Bronchial epithelial cell (primary cell): ENCODE measurements at regions not wholly inside any gene's neighbourhood (a gene's known extent, or its start where the extent isn't known, plus 50 kb on each side); places are given as distances from the start of the nearest gene placed in this dataset.
A peak's percentile ranks its signal among the peaks of the same experiment; 100 is the strongest.

Source experiments
- DNase-seq: peaks from one replicate; pipeline ENCODE4 v3.0.0-alpha.2; 2010; ENCODE audit warnings: low read depth
- FAIRE-seq: peaks from 2 replicates; lab custom pipeline; 2011; peaks lifted over from hg19 to GRCh38; lab: Jason Lieb, UNC
- H3K27me3 ChIP-seq: 2 replicates; pipeline ENCODE4 v1.5.1; 2011; ENCODE audit warnings: low read length; ENCODE audit not compliant: control insufficient read depth, insufficient read depth
- H3K36me3 ChIP-seq: 2 replicates; pipeline ENCODE4 v1.5.1; 2011; ENCODE audit warnings: low read length; ENCODE audit not compliant: control insufficient read depth, insufficient read depth
- H3K4me3 ChIP-seq: 2 replicates; pipeline ENCODE4 v1.5.1; 2011; ENCODE audit warnings: mild to moderate bottlenecking, low read depth, low read length, control low read depth
- TF ChIP-seq, protein P1 (sequence below): IDR thresholded peaks from 2 replicates; pipeline ENCODE4 v1.5.1; 2011; ENCODE audit warnings: mild to moderate bottlenecking, moderate library complexity, low read length, control low read depth, inconsistent platforms; ENCODE audit not compliant: insufficient read depth, severe bottlenecking

DNA sequence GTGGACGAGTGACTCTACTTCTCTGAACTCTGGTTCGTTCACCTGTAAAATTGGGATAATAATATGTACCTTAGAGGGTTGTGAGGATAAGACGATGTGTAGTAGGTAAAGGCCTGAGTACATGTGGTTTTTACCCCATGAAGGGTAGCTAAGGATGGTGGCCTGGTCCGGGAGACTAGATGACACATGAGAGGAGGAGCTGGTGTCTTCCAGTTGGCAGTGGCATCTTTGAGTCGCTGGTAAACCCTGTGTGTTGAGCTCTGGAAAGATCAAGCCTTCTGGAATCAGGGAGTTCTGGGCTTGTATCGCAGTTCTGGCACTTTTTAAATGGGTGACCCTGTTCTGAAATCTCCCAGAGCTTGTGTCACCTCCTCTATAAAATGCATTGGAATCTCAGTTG lies 166.4 kb upstream of the ZNF618 start:
- no peaks in the 10 kb centered on the region for H3K27me3 ChIP-seq
- no peak overlapping the region for H3K4me3 ChIP-seq
- TF ChIP-seq, protein P1, sequence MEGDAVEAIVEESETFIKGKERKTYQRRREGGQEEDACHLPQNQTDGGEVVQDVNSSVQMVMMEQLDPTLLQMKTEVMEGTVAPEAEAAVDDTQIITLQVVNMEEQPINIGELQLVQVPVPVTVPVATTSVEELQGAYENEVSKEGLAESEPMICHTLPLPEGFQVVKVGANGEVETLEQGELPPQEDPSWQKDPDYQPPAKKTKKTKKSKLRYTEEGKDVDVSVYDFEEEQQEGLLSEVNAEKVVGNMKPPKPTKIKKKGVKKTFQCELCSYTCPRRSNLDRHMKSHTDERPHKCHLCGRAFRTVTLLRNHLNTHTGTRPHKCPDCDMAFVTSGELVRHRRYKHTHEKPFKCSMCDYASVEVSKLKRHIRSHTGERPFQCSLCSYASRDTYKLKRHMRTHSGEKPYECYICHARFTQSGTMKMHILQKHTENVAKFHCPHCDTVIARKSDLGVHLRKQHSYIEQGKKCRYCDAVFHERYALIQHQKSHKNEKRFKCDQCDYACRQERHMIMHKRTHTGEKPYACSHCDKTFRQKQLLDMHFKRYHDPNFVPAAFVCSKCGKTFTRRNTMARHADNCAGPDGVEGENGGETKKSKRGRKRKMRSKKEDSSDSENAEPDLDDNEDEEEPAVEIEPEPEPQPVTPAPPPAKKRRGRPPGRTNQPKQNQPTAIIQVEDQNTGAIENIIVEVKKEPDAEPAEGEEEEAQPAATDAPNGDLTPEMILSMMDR, result no peak
- DNase-seq (no peak), FAIRE-seq (no peak)
- H3K36me3 ChIP-seq, result no peaks in the 10 kb centered on the region

DNA sequence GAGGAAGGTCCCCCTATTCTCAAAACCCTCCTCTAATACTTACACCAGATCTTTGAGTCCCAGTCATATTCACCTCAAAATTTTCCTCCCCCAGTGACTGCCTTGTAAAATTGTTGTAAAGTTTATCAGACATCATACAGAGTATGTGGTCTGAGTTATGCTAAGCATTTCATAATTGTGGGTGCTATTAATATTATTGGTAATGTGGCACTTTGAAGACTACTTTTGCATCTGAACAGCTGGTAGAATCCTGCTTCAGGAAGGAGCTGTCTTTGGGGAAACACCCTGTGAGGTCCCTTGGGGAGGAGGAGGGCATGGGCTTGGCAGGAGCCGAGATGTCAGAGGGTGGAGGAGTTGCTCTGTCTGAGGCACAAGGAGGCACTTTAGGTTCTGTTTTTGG lies 164.9 kb upstream of the ZNF618 start:
- no peaks in the 10 kb centered on the region for H3K36me3 ChIP-seq
- DNase-seq (no peak), FAIRE-seq (no peak)
- no peak overlapping the region for H3K4me3 ChIP-seq
- TF ChIP-seq, protein P1, result no peak
- no peaks in the 10 kb centered on the region for H3K27me3 ChIP-seq

DNA sequence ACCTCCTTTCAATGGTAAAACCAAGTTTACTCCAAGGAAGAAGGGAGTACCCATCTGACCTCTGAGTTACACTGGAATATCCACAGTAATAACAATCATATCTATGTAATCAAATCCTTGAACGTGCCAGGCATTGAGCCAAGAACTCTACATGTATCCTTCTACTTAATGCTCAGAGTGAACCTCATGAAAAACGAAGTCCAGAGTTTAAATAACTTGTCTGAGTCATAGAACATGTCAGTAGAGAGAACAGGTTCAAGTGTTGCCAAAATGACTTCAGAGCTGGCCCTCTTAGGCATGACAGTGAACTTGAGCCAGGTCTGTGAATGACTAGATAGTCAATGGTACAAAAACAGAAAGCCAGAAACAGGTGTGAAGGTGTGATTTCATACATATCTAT lies 164.1 kb upstream of the ZNF618 start:
- DNase-seq (peak; percentile 54), FAIRE-seq (no peak)
- Histone ChIP-seq H3K4me3 (no peak overlapping the region), H3K27me3 (no peaks in the 10 kb centered on the region), H3K36me3 (no peaks in the 10 kb centered on the region)
- TF ChIP-seq, protein P1, result no peak

DNA sequence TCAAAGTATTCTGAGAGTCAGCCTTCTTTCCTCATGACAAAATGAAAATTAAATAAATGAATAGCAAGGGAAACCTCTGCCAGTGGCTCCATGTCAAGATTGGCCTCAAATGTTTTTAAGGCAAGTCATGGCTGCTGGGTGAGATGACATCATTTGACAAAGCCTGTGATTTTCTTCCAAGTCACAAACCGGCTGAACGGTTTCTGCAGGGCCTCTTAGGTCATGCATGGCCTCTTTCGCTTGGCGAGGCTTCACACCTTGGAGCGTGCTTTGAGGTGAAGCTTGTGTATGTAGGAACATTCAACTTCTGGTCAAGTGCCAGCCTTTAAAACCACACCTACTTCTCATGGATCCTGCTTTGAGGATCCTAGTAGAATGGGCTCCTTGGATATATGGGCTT lies 161.0 kb upstream of the ZNF618 start:
- H3K27me3 ChIP-seq, result no peaks in the 10 kb centered on the region
- FAIRE-seq (no peak), DNase-seq (peak; percentile 62)
- TF ChIP-seq, protein P1, result no peak
- H3K4me3 ChIP-seq, result no peak overlapping the region
- no peaks in the 10 kb centered on the region for H3K36me3 ChIP-seq

DNA sequence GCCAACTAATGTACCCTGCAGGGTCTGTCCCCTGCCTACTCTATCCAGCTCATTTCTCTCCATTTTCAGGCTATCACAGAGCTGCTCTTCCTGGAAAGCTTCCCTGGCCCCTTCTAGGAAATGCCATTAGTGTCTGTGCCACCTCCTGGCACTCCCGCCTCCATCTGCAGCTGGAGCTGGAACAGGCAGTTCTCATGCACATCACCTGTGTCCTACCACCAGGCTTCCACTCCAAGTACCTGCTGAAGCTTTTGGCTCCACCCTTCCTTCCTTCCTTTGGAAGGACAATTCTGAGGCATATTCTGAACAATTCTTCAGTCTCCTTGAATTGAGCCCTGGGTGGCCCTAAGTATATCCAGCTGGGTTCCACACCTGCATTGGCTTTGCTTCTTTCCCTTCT lies 156.2 kb upstream of the ZNF618 start:
- no peak for DNase-seq
- Histone ChIP-seq H3K4me3 (no peak overlapping the region), H3K27me3 (no peaks in the 10 kb centered on the region), H3K36me3 (no peaks in the 10 kb centered on the region)
- TF ChIP-seq, protein P1, result no peak
- no peak for FAIRE-seq

DNA sequence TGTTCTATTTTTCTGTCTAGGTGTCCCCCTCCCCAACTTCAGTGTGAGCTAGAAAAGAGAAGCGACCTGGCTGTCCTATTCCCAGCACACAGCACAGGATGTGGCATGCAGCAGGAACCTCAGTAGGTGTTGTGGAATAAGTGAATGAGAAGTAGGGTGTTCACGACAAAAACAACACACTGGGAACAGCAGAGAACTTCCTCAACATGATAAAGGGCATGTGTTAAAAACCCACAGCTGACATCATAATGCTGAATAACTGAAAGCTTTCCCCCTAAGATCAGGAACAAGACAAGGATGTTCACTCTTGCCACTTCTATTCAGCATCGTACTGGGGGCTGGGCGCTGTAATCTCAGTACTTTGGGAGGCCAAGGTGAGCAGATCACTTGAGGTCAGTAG lies 155.6 kb upstream of the ZNF618 start:
- H3K4me3 ChIP-seq, result no peak overlapping the region
- no peaks in the 10 kb centered on the region for H3K27me3 ChIP-seq
- TF ChIP-seq, protein P1, result no peak
- DNase-seq (no peak), FAIRE-seq (peak; percentile 50)
- H3K36me3 ChIP-seq, result no peaks in the 10 kb centered on the region
